Hepatocyte (in vitro differentiated cells): ENCODE measurements at regions not wholly inside any gene's neighbourhood (a gene's known extent, or its start where the extent isn't known, plus 50 kb on each side); places are given as distances from the start of the nearest gene placed in this dataset.

Experiments used
- DNase-seq: peaks from one replicate; pipeline ENCODE4 v3.0.0-alpha.2; 2016; ENCODE audit warnings: low spot score
- H2AFZ ChIP-seq: fragments of 200-600 bp; sonication (generic); 2 replicates; pipeline ENCODE4 v1.6.0; 2016; ENCODE audit warnings: antibody characterized with exemption, mild to moderate bottlenecking
- H3K27ac ChIP-seq: fragments of 200-600 bp; sonication (generic); 2 replicates; pipeline ENCODE4 v1.5.1; 2016; ENCODE audit warnings: mild to moderate bottlenecking
- H3K27me3 ChIP-seq: fragments of 200-600 bp; sonication (generic); 2 replicates; pipeline ENCODE4 v1.6.1; 2016
- H3K36me3 ChIP-seq: fragments of 200-600 bp; sonication (generic); replicated peaks from 2 replicates; pipeline ENCODE4 v1.5.1; 2016; ENCODE audit warnings: low read depth; ENCODE audit not compliant: insufficient read depth
- H3K4me1 ChIP-seq: fragments of 200-600 bp; sonication (generic); 2 replicates; pipeline ENCODE4 v1.5.1; 2016; ENCODE audit warnings: mild to moderate bottlenecking, moderate library complexity; ENCODE audit not compliant: insufficient read depth
- H3K4me2 ChIP-seq: fragments of 200-600 bp; sonication (generic); 2 replicates; pipeline ENCODE4 v1.6.0; 2016
- H3K4me3 ChIP-seq: fragments of 200-600 bp; sonication (generic); 2 replicates; pipeline ENCODE4 v1.5.1; 2016; ENCODE audit warnings: mild to moderate bottlenecking
- H3K79me2 ChIP-seq: fragments of 200-600 bp; sonication (generic); 2 replicates; pipeline ENCODE4 v1.6.0; 2017; ENCODE audit warnings: mild to moderate bottlenecking
- H3K9me2 ChIP-seq: fragments of 200-600 bp; sonication (generic); replicated peaks from 2 replicates; pipeline ENCODE4 v1.6.0; 2017; ENCODE audit warnings: mild to moderate bottlenecking; ENCODE audit not compliant: insufficient read depth
- H3K9me3 ChIP-seq: fragments of 200-600 bp; sonication (generic); 2 replicates; pipeline ENCODE4 v1.5.1; 2016; ENCODE audit warnings: low read depth, mild to moderate bottlenecking
- H4K20me1 ChIP-seq: fragments of 200-600 bp; sonication (generic); 2 replicates; pipeline ENCODE4 v1.6.0; 2016; ENCODE audit warnings: mild to moderate bottlenecking; ENCODE audit not compliant: insufficient read depth, poor library complexity, severe bottlenecking
- CTCF ChIP-seq: fragments of 200-600 bp; sonication (generic); IDR thresholded peaks from 2 replicates; pipeline ENCODE4 v1.5.1; 2016; ENCODE audit warnings: antibody characterized with exemption, mild to moderate bottlenecking; ENCODE audit not compliant: poor library complexity
- EZH2 ChIP-seq: fragments of 200-600 bp; sonication (generic); IDR thresholded peaks from 2 replicates; pipeline ENCODE4 v1.6.1; 2016; ENCODE audit warnings: antibody characterized with exemption, mild to moderate bottlenecking, borderline replicate concordance
- EZH2phosphoT487 ChIP-seq: fragments of 200-600 bp; sonication (generic); IDR thresholded peaks from one replicate; pipeline ENCODE4 v1.6.1; 2018; ENCODE audit warnings: antibody characterized with exemption, mild to moderate bottlenecking, low read depth, moderate library complexity; ENCODE audit not compliant: unreplicated experiment, severe bottlenecking
- WGBS: methylation state at CpG from one replicate; pipeline ENCODE4 v1.1.6; 2016; ENCODE audit warnings: low lambda C conversion rate; ENCODE audit errors: missing lambda C conversion rate; 5-methylcytosine and 5-hydroxymethylcytosine counted together

DNA sequence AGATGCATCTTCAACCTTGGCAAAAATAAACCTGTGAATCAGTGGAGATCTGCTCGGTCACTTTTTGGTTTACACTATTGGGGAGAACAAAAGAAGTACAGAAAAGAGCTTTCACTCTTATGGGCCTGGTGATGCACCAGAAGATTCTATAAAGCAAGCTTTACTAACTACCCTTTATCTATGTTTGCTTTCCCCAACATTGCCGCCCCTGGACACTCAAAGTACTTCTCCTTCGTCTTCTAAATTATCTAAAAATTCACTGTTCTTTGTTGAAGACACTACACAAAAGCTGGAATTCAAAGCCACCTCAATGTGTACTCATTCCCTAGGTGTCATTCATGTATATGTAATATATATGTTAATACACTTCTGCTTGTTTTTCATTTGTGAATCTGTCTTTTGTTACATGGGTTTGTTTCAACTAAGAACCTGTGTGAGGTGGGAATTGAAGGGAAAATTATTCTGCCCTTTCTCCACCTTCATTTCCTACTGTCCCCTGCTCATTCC is 97.9 kb upstream of the BTN3A2 start:
- Histone ChIP-seq H4K20me1 (no peaks in the 10 kb centered on the region), H3K4me1 (peaks cover 5% of the 10 kb centered on the region), H3K27me3 (no peaks in the 10 kb centered on the region), H2AFZ (no peak overlapping the region), H3K9me3 (no peaks in the 10 kb centered on the region), H3K27ac (no peak overlapping the region), H3K4me2 (no peak overlapping the region), H3K9me2 (no peaks in the 10 kb centered on the region), H3K36me3 (no peaks in the 10 kb centered on the region), H3K4me3 (no peak overlapping the region), H3K79me2 (no peaks in the 10 kb centered on the region)
- WGBS: 63% methylated on average over 3 of the region's 3 CpGs
- TF ChIP-seq EZH2phosphoT487 (no peak), EZH2 (no peak), CTCF (no peak)
- no peak for DNase-seq

DNA sequence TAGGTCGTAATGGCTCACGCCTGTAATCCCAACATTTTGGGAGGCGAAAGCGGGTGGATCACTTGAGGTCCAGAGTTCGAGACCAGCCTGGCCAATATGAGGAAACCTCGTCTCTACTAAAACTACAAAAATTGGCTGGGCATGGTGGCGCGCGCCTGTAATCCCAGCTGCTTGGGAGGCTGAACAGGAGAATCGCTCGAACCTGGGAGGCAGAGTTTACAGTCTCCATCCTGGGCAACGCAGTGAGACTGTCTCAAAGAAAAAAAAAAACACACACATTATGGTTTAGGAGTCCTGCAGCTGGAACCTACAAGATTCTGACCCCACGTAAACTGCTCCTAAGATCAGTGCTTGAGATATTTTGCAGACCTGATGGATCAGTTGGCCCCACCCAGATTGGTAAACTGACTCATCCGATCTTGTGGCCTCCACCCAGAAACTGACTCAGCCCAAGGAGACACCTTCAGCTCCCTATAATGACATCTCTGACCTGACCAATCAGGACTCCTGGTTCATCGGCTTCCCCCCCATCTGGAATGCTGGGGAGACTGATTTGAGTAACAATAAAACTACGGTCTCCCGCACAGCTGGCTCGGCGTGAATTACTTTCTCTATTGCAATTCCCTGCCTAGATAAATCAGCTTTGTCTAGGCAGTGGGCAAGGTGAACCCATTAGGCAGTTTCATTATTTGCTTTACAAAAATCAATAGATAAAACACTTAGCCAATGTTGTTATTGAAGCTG is 96.2 kb upstream of the BTN3A2 start:
- H3K4me2 ChIP-seq: peak overlapping the region; percentile 84
- no peaks in the 10 kb centered on the region for H3K36me3 ChIP-seq
- peaks cover 5% of the 10 kb centered on the region for H3K4me1 ChIP-seq
- no peaks in the 10 kb centered on the region for H3K9me2 ChIP-seq
- 68% methylated on average over 19 of the region's 19 CpGs for WGBS
- H3K27me3 ChIP-seq: no peaks in the 10 kb centered on the region
- H3K27ac ChIP-seq: peak overlapping the region; percentile 49
- no peaks in the 10 kb centered on the region for H3K79me2 ChIP-seq
- no peak overlapping the region for H3K4me3 ChIP-seq
- no peaks in the 10 kb centered on the region for H4K20me1 ChIP-seq
- peak; percentile 68 for DNase-seq
- no peaks in the 10 kb centered on the region for H3K9me3 ChIP-seq
- TF ChIP-seq EZH2phosphoT487 (no peak), CTCF (no peak), EZH2 (no peak)
- no peak overlapping the region for H2AFZ ChIP-seq

DNA sequence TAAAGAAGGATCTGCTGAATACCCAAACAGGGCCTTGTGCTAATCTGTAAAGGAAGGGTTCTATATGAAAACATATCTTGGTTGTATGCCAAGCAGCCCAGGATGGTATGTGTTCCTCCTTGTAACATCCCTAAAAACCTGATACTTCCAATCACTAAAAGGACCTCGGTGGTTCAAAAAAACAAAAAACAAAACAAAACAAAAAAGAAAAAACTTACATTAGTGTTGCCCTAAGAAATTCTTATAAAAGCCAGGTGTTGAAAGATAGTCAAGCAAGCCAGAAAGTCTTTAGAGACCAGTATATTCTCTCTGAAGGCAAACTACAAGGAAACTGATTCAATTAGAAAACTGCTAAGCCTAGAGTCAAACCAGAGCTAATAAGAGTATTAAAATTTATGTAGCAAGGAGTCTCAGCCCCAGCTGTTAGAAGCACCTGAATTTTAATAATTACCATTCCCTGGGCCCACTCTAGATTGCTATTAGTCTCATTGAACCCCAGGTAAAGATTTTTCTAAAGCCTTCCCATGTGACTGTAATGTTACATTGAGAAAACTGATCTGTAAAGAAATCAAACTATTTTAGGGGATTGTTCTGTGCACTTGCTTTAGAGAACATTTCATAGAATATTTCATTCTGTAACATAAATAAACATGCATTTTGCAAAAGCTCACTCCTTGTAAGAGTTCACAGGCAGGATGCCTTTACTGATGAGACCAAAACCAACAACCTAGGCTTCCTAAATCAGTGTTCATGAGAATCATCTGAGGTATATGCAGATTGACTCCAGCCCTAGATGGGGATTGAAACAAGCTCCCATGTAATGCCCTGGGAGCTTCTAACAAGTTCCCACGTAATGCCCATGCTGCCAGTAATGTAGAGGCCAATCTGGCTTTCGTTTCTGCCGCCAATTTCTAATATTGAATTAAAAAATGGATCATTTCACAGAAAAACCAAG is 95.2 kb upstream of the BTN3A2 start:
- Histone ChIP-seq H3K79me2 (no peaks in the 10 kb centered on the region), H2AFZ (no peak overlapping the region), H3K9me2 (no peaks in the 10 kb centered on the region), H3K4me1 (peaks cover 5% of the 10 kb centered on the region), H3K27ac (peak overlapping the region; percentile 49), H3K27me3 (no peaks in the 10 kb centered on the region), H4K20me1 (no peaks in the 10 kb centered on the region), H3K9me3 (no peaks in the 10 kb centered on the region), H3K4me2 (peak overlapping the region; percentile 84), H3K36me3 (no peaks in the 10 kb centered on the region), H3K4me3 (no peak overlapping the region)
- DNase-seq: no peak
- WGBS: 12% methylated on average over 4 of the region's 4 CpGs
- no peak for TF ChIP-seq EZH2
- TF ChIP-seq EZH2phosphoT487: no peak
- TF ChIP-seq CTCF: no peak
